C1 segment of cervical spinal cord (tissue), 14 donors: ENCODE measurements at regions not wholly inside any gene's neighbourhood (a gene's known extent, or its start where the extent isn't known, plus 50 kb on each side); places are given as distances from the start of the nearest gene placed in this dataset.

Experiments used
- DNase-seq, 14 donors: peaks; one replicate each; lab custom pipeline; 2025; lab: John Stamatoyannopoulos, UW

- DNase-seq = no peak
Observed at GRCh38 chr19:56947206-56947605, 106.7 kb upstream of the PEG3 start.

- DNase-seq = no peak
Observed at GRCh38 chr19:56949626-56950025, 109.1 kb upstream of the PEG3 start.

GRCh38 chr19:56951672-56952071, 111.1 kb upstream of the PEG3 start:
- no peak for DNase-seq

GRCh38 chr19:56953470-56953869, 112.9 kb upstream of the PEG3 start:
- DNase-seq = no peak

GRCh38 chr19:56955637-56956216, 115.2 kb upstream of the PEG3 start:
- no peak for DNase-seq

GRCh38 chr19:56956503-56957226, 116.1 kb upstream of the PEG3 start:
- no peak for DNase-seq

- DNase-seq = no peak
Observed at GRCh38 chr19:56959205-56959604, 118.7 kb upstream of the PEG3 start.

- no peak for DNase-seq
Observed at GRCh38 chr19:56960959-56961543, 120.5 kb upstream of the PEG3 start.

- no peak for DNase-seq
Observed at GRCh38 chr19:56964410-56964920, 123.9 kb upstream of the PEG3 start.

GRCh38 chr19:56966225-56966696, 125.7 kb upstream of the PEG3 start:
- DNase-seq = no peak

- no peak for DNase-seq
Observed at GRCh38 chr19:56966697-56967299, 126.3 kb upstream of the PEG3 start.

GRCh38 chr19:56969156-56969555, 128.6 kb upstream of the PEG3 start:
- DNase-seq = no peak

- DNase-seq = peak in 2 of 14 donors; percentile 3 to 8
Observed at GRCh38 chr19:56969759-56970178, 129.2 kb upstream of the PEG3 start.

- no peak for DNase-seq
Observed at GRCh38 chr19:56971230-56971629, 130.7 kb upstream of the PEG3 start.

GRCh38 chr19:56972291-56972841, 131.8 kb upstream of the PEG3 start:
- DNase-seq = no peak

GRCh38 chr19:56973713-56974555, 133.4 kb upstream of the PEG3 start:
- peak in 1 of 14 donors; percentile 13 for DNase-seq

GRCh38 chr19:56974556-56975207, 134.2 kb upstream of the PEG3 start:
- DNase-seq = no peak

GRCh38 chr19:56976300-56976699, 135.8 kb upstream of the PEG3 start:
- DNase-seq = no peak

- DNase-seq = no peak
Observed at GRCh38 chr19:56976995-56977906, 136.7 kb upstream of the PEG3 start.
